Retina (tissue), 1 donor: ENCODE measurements at regions not wholly inside any gene's neighbourhood (a gene's known extent, or its start where the extent isn't known, plus 50 kb on each side); places are given as distances from the start of the nearest gene placed in this dataset.

Experiments
- DNase-seq: peaks from one replicate; pipeline ENCODE4 v3.0.0-alpha.2; 2016

DNA sequence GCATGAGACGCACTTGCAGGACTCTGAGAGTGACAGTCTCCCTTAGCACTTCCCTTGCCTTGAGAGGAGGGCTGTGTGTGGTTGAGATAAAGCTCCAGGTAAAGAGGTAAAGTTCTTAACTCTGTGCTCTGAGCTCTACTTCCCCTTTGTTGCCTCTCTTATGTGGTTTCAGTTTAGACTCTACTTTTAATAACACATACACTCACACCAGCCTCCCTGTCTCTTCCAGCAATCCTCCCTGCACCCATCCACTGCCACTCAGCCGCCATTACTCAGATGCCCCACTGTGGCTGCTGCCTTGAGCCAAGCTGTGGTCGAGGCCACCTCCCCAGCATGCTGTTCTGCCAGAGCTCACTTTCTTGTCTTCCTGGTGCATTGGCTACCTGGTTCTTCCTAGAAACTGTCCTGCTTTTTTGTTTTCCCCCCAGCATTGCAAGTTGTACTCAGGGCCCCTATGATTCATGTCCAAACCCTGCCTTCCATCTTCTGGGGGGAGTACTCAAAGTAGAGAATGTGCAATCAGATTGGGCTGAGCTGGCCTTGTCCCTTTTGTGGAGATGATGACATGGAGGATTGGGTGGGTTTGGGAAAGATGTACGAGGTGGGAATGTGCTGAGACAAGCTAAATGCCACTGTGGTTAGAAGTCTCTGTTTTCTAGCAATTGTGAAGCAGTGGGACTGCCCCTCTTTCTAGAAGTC lies 115.5 kb upstream of the PARP11 start:
- DNase-seq: no peak

GRCh38 chr12:3987571-3987970 lies 114.4 kb upstream of the PARP11 start:
- no peak for DNase-seq

DNA sequence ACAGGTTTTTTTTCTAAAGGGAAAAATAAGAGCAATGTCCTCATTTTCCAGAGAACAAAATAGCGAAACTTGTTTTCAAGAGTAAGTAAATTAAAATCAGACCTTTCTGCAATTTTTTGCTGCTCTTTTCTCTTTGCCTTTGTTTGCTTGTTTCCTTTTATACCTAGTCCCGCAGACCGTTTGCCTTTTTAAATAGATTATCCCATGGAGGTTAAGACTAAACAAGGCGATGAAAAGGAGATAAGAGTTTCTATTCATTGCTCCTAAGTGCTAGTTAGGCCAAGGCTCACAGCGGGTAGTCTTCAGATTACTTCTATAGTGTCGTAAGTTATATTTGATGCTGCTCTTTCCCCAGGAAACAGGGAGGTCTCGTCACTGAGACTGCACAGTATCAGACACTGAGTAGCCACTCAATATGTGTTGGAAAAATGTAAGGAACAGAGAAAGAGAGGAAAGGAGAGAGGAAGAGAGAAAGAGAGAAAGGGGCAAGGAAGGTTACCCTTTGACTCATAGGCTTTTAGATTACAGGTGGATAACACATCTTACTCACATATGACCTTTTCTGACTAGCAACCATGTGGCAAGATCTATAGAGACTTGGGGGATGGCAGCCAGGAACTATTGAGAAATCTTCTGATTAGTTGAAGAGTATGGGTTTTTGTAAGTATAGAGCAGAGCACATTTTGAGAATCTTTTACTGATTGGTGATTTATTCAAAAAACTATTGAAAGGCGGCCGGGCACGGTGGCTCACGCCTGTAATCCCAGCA lies 107.5 kb upstream of the PARP11 start:
- DNase-seq: no peak

- DNase-seq: no peak
These were observed 104.4 kb upstream of the PARP11 start for GRCh38 chr12:3977621-3978020.

GRCh38 chr12:3976351-3976938 lies 103.2 kb upstream of the PARP11 start:
- no peak for DNase-seq

- no peak for DNase-seq
These were observed 102.5 kb upstream of the PARP11 start for GRCh38 chr12:3975652-3976051.

GRCh38 chr12:3974883-3975282 lies 101.7 kb upstream of the PARP11 start:
- no peak for DNase-seq

DNA sequence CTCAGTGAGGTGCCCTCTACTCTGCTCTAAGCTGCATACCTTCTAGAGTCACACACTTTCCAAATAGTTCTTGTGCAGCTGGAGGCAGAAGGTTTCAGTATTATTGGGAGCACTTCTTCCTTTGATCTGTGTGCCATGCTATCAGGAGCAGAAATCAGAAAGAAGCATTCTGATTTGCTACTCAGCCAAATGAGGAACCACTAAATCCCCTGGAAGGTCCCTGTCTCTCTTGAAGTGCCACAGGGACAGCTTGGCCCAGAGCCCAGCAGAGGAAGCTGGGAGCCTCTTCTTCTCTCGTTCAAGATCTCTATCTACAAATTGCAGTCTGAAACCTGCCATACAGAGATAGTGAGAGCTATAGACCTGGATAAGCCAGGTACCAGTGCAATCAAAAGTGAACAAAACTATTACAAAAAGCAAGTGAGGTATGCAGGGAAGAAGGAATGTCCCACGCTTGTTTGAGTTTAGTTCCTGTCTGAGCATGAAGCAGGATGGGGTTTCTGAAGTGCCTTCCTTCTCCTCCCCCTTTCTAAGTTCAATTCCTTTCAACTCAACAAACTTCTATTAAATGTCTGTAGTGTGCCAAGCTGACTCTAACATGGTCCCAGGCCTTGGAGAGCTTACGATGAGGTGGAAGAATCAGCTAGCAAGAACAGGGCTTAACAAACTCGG lies 100.9 kb upstream of the PARP11 start:
- DNase-seq: no peak

DNA sequence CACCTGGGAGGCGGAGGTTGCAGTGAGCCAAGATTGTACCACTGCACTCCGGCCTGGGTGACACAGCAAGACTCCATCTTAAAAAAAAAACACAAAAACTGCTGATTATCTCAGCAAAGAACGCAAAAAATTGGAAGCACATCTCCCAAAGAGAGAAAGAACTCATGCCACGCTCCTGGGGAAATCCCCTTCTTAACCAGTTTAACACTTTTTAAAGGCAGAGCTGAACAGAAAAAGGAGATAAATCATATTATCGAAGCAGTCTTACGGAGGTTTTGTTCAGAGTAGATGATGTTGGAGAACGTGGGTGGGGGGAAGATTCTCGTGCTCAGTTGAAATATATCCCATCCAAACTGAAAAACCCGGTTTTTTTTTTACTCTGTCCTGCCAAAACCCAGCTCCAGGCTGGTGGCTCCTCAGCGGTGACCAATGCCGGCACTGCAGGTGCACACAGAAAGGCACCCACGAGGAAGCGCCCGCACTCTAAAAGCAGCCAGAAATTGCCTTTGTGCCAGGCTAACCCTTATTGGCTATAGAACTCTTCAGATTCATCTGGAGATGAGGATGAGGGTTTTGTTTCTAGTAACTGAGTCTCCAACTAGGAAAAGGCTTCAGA lies 100.2 kb upstream of the PARP11 start:
- DNase-seq: no peak

DNA sequence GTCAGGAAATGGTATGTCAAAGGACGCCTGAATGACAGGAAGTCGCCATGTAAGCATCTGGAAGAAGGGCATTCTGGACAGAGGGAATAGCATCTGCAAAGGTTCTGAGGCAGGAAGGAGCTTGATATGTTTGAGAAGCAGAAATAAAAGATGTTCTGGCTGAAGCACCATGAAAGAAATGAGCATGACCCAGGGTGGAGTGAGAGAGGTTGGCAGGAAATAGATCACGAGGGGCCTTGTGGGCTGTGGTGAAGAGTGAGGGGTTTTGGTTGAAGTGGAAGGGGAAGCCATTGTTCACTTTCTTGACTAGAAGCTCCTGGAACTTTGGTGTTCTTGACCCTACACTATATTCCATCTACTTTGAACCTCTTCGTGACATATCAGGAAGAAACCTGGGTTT lies 99.4 kb upstream of the PARP11 start:
- DNase-seq: no peak

DNA sequence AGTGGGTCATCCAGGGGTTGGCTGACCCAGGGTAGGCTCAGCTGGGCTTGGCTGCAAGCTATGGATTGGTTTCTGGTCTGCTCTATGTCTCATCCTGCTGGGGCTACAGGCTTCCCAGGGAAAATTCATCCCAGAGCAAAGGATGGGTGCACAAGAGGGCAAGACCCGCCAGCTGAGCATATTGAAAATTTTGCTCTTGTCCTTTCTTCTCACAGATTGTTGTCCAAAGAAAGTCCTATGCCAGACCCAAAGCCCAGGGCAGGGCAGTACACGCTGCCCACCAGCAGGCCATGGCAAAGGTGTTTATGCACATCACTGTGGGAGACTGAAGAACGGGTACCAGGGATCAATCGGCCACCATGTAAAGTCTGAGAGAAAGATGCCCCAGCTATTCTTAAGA lies 95.3 kb upstream of the PARP11 start:
- no peak for DNase-seq

GRCh38 chr12:3967556-3968160 lies 94.5 kb upstream of the PARP11 start:
- DNase-seq: no peak

GRCh38 chr12:3966376-3966775 lies 93.2 kb upstream of the PARP11 start:
- DNase-seq: no peak

- no peak for DNase-seq
These were observed 91.8 kb upstream of the PARP11 start for GRCh38 chr12:3965046-3965445.

- peak; percentile 54 for DNase-seq
These were observed 91.2 kb upstream of the PARP11 start for GRCh38 chr12:3964439-3964838.

DNA sequence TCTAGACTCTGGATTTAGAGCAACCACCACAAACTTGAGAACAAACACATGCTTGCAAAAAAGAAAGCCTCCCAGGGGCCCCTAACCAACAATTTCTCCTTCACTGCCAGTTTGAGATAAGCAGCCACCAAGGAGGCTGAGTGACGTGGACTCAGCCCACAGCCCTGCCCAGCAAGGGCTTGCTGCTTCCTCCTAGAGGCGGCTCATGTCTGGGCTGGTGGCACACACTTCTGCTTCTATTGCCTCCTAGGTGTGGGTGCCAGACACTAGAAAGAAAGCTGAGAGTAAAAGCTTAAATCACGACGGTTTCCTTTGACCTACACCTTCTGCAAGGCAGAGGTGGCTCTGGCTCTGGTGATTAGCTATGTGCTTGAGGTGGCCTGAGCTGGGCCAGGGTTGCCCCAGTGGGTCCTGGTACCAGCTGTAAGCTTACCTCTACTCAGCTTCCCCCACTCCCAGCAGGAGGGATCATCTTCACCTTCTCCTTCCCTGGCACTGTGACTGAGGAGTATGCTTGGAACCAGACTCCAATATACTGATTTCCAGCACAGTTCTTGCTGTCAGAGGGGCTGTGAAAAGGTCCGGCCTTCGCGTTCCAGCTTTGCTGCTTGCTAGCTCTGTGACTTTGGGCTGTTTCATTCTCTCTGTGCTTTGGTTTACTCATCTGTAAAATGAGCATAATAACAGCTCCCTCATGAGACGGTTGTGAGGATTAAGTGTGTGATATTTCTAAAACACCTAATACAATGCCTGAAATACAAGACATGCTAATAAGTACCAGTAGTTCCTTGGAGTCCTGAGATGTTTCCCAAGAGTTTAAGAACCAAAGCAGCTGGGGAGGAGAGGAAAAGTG lies 89.7 kb upstream of the PARP11 start:
- no peak for DNase-seq

GRCh38 chr12:3961591-3961990 lies 88.4 kb upstream of the PARP11 start:
- DNase-seq: no peak

GRCh38 chr12:3959799-3960560 lies 86.8 kb upstream of the PARP11 start:
- no peak for DNase-seq

DNA sequence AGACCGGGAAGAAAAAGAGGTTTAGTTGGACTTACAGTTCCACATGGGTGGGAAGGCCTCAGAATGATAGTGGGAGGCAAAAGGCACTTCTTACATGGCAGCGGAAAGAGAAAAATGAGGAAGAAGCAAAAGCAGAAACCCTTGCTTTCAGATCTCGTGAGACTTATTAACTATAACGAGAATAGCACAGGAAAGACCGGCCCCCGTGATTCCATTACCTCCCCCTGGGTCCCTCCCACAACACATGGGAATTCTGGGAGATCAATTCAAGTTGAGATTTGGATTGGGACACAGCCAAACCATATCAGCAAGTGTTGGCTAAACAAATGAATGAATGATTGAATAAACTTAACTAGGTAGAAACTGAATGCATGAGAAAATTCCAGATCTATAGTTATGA lies 85.3 kb upstream of the PARP11 start:
- no peak for DNase-seq

- no peak for DNase-seq
These were observed 78.4 kb upstream of the PARP11 start for GRCh38 chr12:3951380-3952135.
